GM19035 (cell line): ENCODE measurements at regions not wholly inside any gene's neighbourhood (a gene's known extent, or its start where the extent isn't known, plus 50 kb on each side); places are given as distances from the start of the nearest gene placed in this dataset.

Experiments used
- ATAC-seq: cut with Tn5 transposase; IDR thresholded peaks from one replicate; pipeline ENCODE4 v1.9.1; 2021; ENCODE audit not compliant: unreplicated experiment

GRCh38 chr14:62247266-62247665 is 485.0 kb downstream of the SNAPC1 start:
- no peak for ATAC-seq

- ATAC-seq, result no peak
Observed at GRCh38 chr14:62251237-62251636, 489.0 kb downstream of the SNAPC1 start.

GRCh38 chr14:62253171-62253570 is 491.0 kb downstream of the SNAPC1 start:
- ATAC-seq, result no peak

- ATAC-seq, result no peak
Observed at GRCh38 chr14:62253911-62254310, 491.7 kb downstream of the SNAPC1 start.

- ATAC-seq, result no peak
Observed at GRCh38 chr14:62269204-62269603, 507.0 kb downstream of the SNAPC1 start.

GRCh38 chr14:62270236-62270635 is 508.0 kb downstream of the SNAPC1 start:
- no peak for ATAC-seq

GRCh38 chr14:62280366-62280765 is 518.1 kb downstream of the SNAPC1 start:
- ATAC-seq, result no peak

GRCh38 chr14:62283837-62284236 is 521.6 kb downstream of the SNAPC1 start:
- no peak for ATAC-seq

- ATAC-seq, result no peak
Observed at GRCh38 chr14:62289471-62289870, 527.3 kb downstream of the SNAPC1 start.

GRCh38 chr14:62301080-62301479 is 538.9 kb downstream of the SNAPC1 start:
- ATAC-seq, result no peak

GRCh38 chr14:62301911-62302310 is 539.7 kb downstream of the SNAPC1 start:
- no peak for ATAC-seq

- no peak for ATAC-seq
Observed at GRCh38 chr14:62303437-62303836, 541.2 kb downstream of the SNAPC1 start.

GRCh38 chr14:62304257-62304656 is 542.0 kb downstream of the SNAPC1 start:
- no peak for ATAC-seq

GRCh38 chr14:62307844-62308243 is 545.6 kb downstream of the SNAPC1 start:
- no peak for ATAC-seq

GRCh38 chr14:62308316-62308715 is 546.1 kb downstream of the SNAPC1 start:
- no peak for ATAC-seq

GRCh38 chr14:62308891-62309290 is 546.7 kb downstream of the SNAPC1 start:
- ATAC-seq, result no peak

- no peak for ATAC-seq
Observed at GRCh38 chr14:62313212-62313611, 551.0 kb downstream of the SNAPC1 start.

GRCh38 chr14:62314221-62314620 is 552.0 kb downstream of the SNAPC1 start:
- ATAC-seq, result no peak

- ATAC-seq, result no peak
Observed at GRCh38 chr14:62314871-62315270, 552.7 kb downstream of the SNAPC1 start.

GRCh38 chr14:62315631-62316030 is 553.4 kb downstream of the SNAPC1 start:
- ATAC-seq, result no peak

- ATAC-seq, result no peak
Observed at GRCh38 chr14:62322216-62322615, 560.0 kb downstream of the SNAPC1 start.

GRCh38 chr14:62329427-62329826 is 567.2 kb downstream of the SNAPC1 start:
- ATAC-seq, result no peak

GRCh38 chr14:62347562-62348011 is 585.4 kb downstream of the SNAPC1 start:
- ATAC-seq, result no peak

GRCh38 chr14:62357362-62357761 is 595.1 kb downstream of the SNAPC1 start:
- no peak for ATAC-seq
